ENCODE measurements at regions not wholly inside any gene's neighbourhood (a gene's known extent, or its start where the extent isn't known, plus 50 kb on each side); places are given as distances from the start of the nearest gene placed in this dataset.

GRCh38 chr5:77568082-77568481 is 70.4 kb downstream of the OTP start:
- TF ChIP-seq ZNF155 (tag by site-specific recombination; IDR thresholded peaks at IDR 0.05) (no peak), ZBTB7A (tag by site-specific recombination; IDR thresholded peaks at IDR 0.05; ENCODE audit: low read depth) (no peak), ZNF561 (tag by site-specific recombination; IDR thresholded peaks at IDR 0.05; ENCODE audit: borderline replicate concordance) (no peak), ZNF157 (tag by site-specific recombination; IDR thresholded peaks at IDR 0.05) (no peak), REST (tag by site-specific recombination; IDR thresholded peaks at IDR 0.05) (no peak), CTCF (tag by site-specific recombination; IDR thresholded peaks at IDR 0.05) (no peak), PRDM10 (tag by site-specific recombination; IDR thresholded peaks at IDR 0.05) (no peak), KLF8 (tag by site-specific recombination; IDR thresholded peaks at IDR 0.05) (no peak), ZNF488 (tag by site-specific recombination; IDR thresholded peaks at IDR 0.05) (no peak), ZNF335 (tag by site-specific recombination; conservative IDR thresholded peaks at IDR 0.05) (no peak)

Data from HEK293 (cell line).